IPS-18c (cell line): ENCODE measurements at regions not wholly inside any gene's neighbourhood (a gene's known extent, or its start where the extent isn't known, plus 50 kb on each side); places are given as distances from the start of the nearest gene placed in this dataset.

Experiments
- H3K4me3 ChIP-seq: 2 replicates; pipeline ENCODE4 v1.7.0; 2013; ENCODE audit warnings: low read depth, mild to moderate bottlenecking, low read length, moderate library complexity; ENCODE audit not compliant: insufficient read depth
- H3K9me3 ChIP-seq: one replicate; pipeline ENCODE4 v1.6.1; 2013; ENCODE audit warnings: mild to moderate bottlenecking, low read length, moderate library complexity; ENCODE audit not compliant: control insufficient read depth, insufficient read depth

GRCh38 chr3:178393146-178393545 is 143.1 kb upstream of the KCNMB2 start:
- H3K9me3 ChIP-seq, result no peaks in the 10 kb centered on the region
- no peak overlapping the region for H3K4me3 ChIP-seq

GRCh38 chr3:178393824-178394223 is 142.4 kb upstream of the KCNMB2 start:
- H3K9me3 ChIP-seq, result no peaks in the 10 kb centered on the region
- no peak overlapping the region for H3K4me3 ChIP-seq

GRCh38 chr3:178396318-178396717 is 139.9 kb upstream of the KCNMB2 start:
- Histone ChIP-seq H3K4me3 (no peak overlapping the region), H3K9me3 (no peaks in the 10 kb centered on the region)

GRCh38 chr3:178397202-178397601 is 139.0 kb upstream of the KCNMB2 start:
- H3K4me3 ChIP-seq, result no peak overlapping the region
- no peaks in the 10 kb centered on the region for H3K9me3 ChIP-seq

- Histone ChIP-seq H3K9me3 (no peaks in the 10 kb centered on the region), H3K4me3 (no peak overlapping the region)
Measured at GRCh38 chr3:178397836-178398235, 138.4 kb upstream of the KCNMB2 start.

GRCh38 chr3:178404961-178405360 is 131.3 kb upstream of the KCNMB2 start:
- no peaks in the 10 kb centered on the region for H3K9me3 ChIP-seq
- H3K4me3 ChIP-seq, result no peak overlapping the region

- H3K4me3 ChIP-seq, result no peak overlapping the region
- H3K9me3 ChIP-seq, result no peaks in the 10 kb centered on the region
Measured at GRCh38 chr3:178405531-178405930, 130.7 kb upstream of the KCNMB2 start.

GRCh38 chr3:178406206-178406605 is 130.0 kb upstream of the KCNMB2 start:
- H3K9me3 ChIP-seq, result no peaks in the 10 kb centered on the region
- H3K4me3 ChIP-seq, result no peak overlapping the region

GRCh38 chr3:178415384-178415783 is 120.9 kb upstream of the KCNMB2 start:
- no peak overlapping the region for H3K4me3 ChIP-seq
- no peaks in the 10 kb centered on the region for H3K9me3 ChIP-seq

- H3K4me3 ChIP-seq, result no peak overlapping the region
- no peaks in the 10 kb centered on the region for H3K9me3 ChIP-seq
Measured at GRCh38 chr3:178417736-178418135, 118.5 kb upstream of the KCNMB2 start.

GRCh38 chr3:178419071-178419470 is 117.2 kb upstream of the KCNMB2 start:
- Histone ChIP-seq H3K9me3 (no peaks in the 10 kb centered on the region), H3K4me3 (no peak overlapping the region)

GRCh38 chr3:178420033-178420432 is 116.2 kb upstream of the KCNMB2 start:
- H3K9me3 ChIP-seq, result no peaks in the 10 kb centered on the region
- no peak overlapping the region for H3K4me3 ChIP-seq

- Histone ChIP-seq H3K4me3 (no peak overlapping the region), H3K9me3 (no peaks in the 10 kb centered on the region)
Measured at GRCh38 chr3:178421069-178421468, 115.2 kb upstream of the KCNMB2 start.

- H3K9me3 ChIP-seq, result no peaks in the 10 kb centered on the region
- H3K4me3 ChIP-seq, result no peak overlapping the region
Measured at GRCh38 chr3:178422406-178422805, 113.8 kb upstream of the KCNMB2 start.

- Histone ChIP-seq H3K9me3 (no peaks in the 10 kb centered on the region), H3K4me3 (no peak overlapping the region)
Measured at GRCh38 chr3:178428037-178428436, 108.2 kb upstream of the KCNMB2 start.

- no peaks in the 10 kb centered on the region for H3K9me3 ChIP-seq
- H3K4me3 ChIP-seq, result no peak overlapping the region
Measured at GRCh38 chr3:178434206-178434805, 101.9 kb upstream of the KCNMB2 start.

- H3K4me3 ChIP-seq, result no peak overlapping the region
Measured at GRCh38 chr3:178435575-178435974, 100.7 kb upstream of the KCNMB2 start.

GRCh38 chr3:178436773-178437172 is 99.5 kb upstream of the KCNMB2 start:
- Histone ChIP-seq H3K9me3 (no peaks in the 10 kb centered on the region), H3K4me3 (no peak overlapping the region)

More at GRCh38 chr3:178435575-178435974, 100.7 kb upstream of the KCNMB2 start:
- no peaks in the 10 kb centered on the region for H3K9me3 ChIP-seq

- H3K4me3 ChIP-seq, result no peak overlapping the region
Measured at GRCh38 chr3:178437236-178437635, 99.0 kb upstream of the KCNMB2 start.

More at GRCh38 chr3:178437236-178437635, 99.0 kb upstream of the KCNMB2 start:
- H3K9me3 ChIP-seq, result no peaks in the 10 kb centered on the region
